DND-41 (cell line): ENCODE measurements at regions not wholly inside any gene's neighbourhood (a gene's known extent, or its start where the extent isn't known, plus 50 kb on each side); places are given as distances from the start of the nearest gene placed in this dataset.

Experiments used
- EZH2 ChIP-seq: IDR thresholded peaks from 3 replicates; pipeline ENCODE4 v1.6.1; 2012; ENCODE audit warnings: borderline replicate concordance, low read depth, mild to moderate bottlenecking, moderate library complexity, low read length, inconsistent platforms; ENCODE audit not compliant: severe bottlenecking
- TF ChIP-seq, protein P1 (sequence below): IDR thresholded peaks from 2 replicates; pipeline ENCODE4 v1.5.1; 2012; ENCODE audit warnings: borderline replicate concordance, low read length, moderate library complexity, mild to moderate bottlenecking; ENCODE audit not compliant: poor library complexity, severe bottlenecking; ENCODE audit errors: extremely low read depth

DNA sequence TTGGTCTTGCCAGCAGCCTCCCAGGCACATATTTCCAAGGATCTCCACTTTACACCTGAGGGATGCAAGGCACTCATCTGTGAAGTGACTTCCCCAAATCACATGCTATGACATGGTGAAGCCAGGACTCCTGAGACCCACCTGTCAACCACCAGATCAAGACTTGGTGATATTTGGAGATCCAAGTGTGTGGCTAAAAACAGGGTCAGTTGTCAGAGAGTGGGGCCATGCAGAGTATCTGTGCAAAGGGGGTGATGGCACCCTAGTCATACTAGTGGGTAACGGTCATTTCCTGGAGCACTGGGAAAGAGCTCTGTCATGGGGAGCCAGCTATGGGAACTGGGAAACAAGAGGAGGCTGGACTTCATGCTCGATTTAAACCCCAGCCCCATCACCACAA is 218.4 kb upstream of the IRS2 start:
- TF ChIP-seq, protein P1, sequence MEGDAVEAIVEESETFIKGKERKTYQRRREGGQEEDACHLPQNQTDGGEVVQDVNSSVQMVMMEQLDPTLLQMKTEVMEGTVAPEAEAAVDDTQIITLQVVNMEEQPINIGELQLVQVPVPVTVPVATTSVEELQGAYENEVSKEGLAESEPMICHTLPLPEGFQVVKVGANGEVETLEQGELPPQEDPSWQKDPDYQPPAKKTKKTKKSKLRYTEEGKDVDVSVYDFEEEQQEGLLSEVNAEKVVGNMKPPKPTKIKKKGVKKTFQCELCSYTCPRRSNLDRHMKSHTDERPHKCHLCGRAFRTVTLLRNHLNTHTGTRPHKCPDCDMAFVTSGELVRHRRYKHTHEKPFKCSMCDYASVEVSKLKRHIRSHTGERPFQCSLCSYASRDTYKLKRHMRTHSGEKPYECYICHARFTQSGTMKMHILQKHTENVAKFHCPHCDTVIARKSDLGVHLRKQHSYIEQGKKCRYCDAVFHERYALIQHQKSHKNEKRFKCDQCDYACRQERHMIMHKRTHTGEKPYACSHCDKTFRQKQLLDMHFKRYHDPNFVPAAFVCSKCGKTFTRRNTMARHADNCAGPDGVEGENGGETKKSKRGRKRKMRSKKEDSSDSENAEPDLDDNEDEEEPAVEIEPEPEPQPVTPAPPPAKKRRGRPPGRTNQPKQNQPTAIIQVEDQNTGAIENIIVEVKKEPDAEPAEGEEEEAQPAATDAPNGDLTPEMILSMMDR, result no peak
- no peak for TF ChIP-seq EZH2
